H54 (cell line): ENCODE measurements at regions not wholly inside any gene's neighbourhood (a gene's known extent, or its start where the extent isn't known, plus 50 kb on each side); places are given as distances from the start of the nearest gene placed in this dataset.
"Not testable (repeated sequence)": the region's sequence is repeated elsewhere in the genome, so short reads cannot be mapped to it uniquely, and the experiment has no call there.

ENCODE experiments used
- DNase-seq: peaks from one replicate; pipeline ENCODE4 v3.0.0; 2011; ENCODE audit warnings: low spot score, mixed read lengths; ENCODE audit not compliant: insufficient read length
- FAIRE-seq: peaks from 3 replicates; lab custom pipeline; 2011; peaks lifted over from hg19 to GRCh38; lab: Jason Lieb, UNC
- POLR2A ChIP-seq: IDR thresholded peaks from 2 replicates; pipeline ENCODE4 v1.6.1; 2011; ENCODE audit warnings: low read depth, mild to moderate bottlenecking, low read length

GRCh38 chr16:63921737-63922295, 1200.0 kb downstream of the CDH11 start:
- TF ChIP-seq POLR2A = no peak
- DNase-seq (no peak), FAIRE-seq (no peak)

GRCh38 chr16:63913290-63913689, 1208.6 kb downstream of the CDH11 start:
- FAIRE-seq = no peak
- no peak for TF ChIP-seq POLR2A
- DNase-seq = no peak

- no peak for TF ChIP-seq POLR2A
- DNase-seq (no peak), FAIRE-seq (no peak)
Observed at GRCh38 chr16:63907251-63907650, 1214.6 kb downstream of the CDH11 start.

- TF ChIP-seq POLR2A = no peak
- no peak for FAIRE-seq
- DNase-seq = no peak
Observed at GRCh38 chr16:63904930-63905329, 1216.9 kb downstream of the CDH11 start.

GRCh38 chr16:63904182-63904581, 1217.7 kb downstream of the CDH11 start:
- no peak for FAIRE-seq

GRCh38 chr16:63896383-63897109, 1225.3 kb downstream of the CDH11 start:
- no peak for FAIRE-seq
- no peak for DNase-seq
- TF ChIP-seq POLR2A = no peak

More at GRCh38 chr16:63904182-63904581, 1217.7 kb downstream of the CDH11 start:
- no peak for TF ChIP-seq POLR2A
- DNase-seq = no peak

- DNase-seq = no peak
- no peak for TF ChIP-seq POLR2A
- FAIRE-seq = no peak
Observed at GRCh38 chr16:63890723-63891122, 1231.1 kb downstream of the CDH11 start.

- DNase-seq (no peak), FAIRE-seq (no peak)
- TF ChIP-seq POLR2A = no peak
Observed at GRCh38 chr16:63890081-63890480, 1231.8 kb downstream of the CDH11 start.

GRCh38 chr16:63883091-63883490, 1238.8 kb downstream of the CDH11 start:
- DNase-seq (no peak), FAIRE-seq (no peak)
- no peak for TF ChIP-seq POLR2A

GRCh38 chr16:63882576-63882975, 1239.3 kb downstream of the CDH11 start:
- no peak for FAIRE-seq
- TF ChIP-seq POLR2A = no peak
- DNase-seq = no peak

- FAIRE-seq = no peak
- TF ChIP-seq POLR2A = no peak
- no peak for DNase-seq
Observed at GRCh38 chr16:63880948-63881347, 1240.9 kb downstream of the CDH11 start.

GRCh38 chr16:63877401-63877800, 1244.5 kb downstream of the CDH11 start:
- FAIRE-seq (no peak), DNase-seq (no peak)
- TF ChIP-seq POLR2A = no peak

GRCh38 chr16:63876103-63876502, 1245.8 kb downstream of the CDH11 start:
- no peak for DNase-seq
- no peak for FAIRE-seq
- no peak for TF ChIP-seq POLR2A

GRCh38 chr16:63860700-63861099, 1261.2 kb downstream of the CDH11 start:
- not testable (repeated sequence) for DNase-seq, FAIRE-seq

GRCh38 chr16:63856537-63856936, 1265.3 kb downstream of the CDH11 start:
- TF ChIP-seq POLR2A = no peak
- FAIRE-seq = no peak
- no peak for DNase-seq
